Activated naive CD4-positive, alpha-beta T cell treated with anti-CD3 and anti-CD28 coated beads, Interleukin-2, amount 50 U/mL, for 24 hours (primary cell): ENCODE measurements at regions not wholly inside any gene's neighbourhood (a gene's known extent, or its start where the extent isn't known, plus 50 kb on each side); places are given as distances from the start of the nearest gene placed in this dataset.

Source experiments
- H3K27ac Mint-ChIP-seq: one replicate; pipeline ENCODE4 v1.8.0; 2021; ENCODE audit warnings: mild to moderate bottlenecking, mixed read lengths
- H3K27me3 Mint-ChIP-seq: one replicate; pipeline ENCODE4 v1.8.0; 2021; ENCODE audit warnings: mixed read lengths
- H3K36me3 Mint-ChIP-seq: one replicate; pipeline ENCODE4 v1.8.0; 2021; ENCODE audit warnings: mixed read lengths
- H3K4me1 Mint-ChIP-seq: one replicate; pipeline ENCODE4 v1.8.0; 2021; ENCODE audit warnings: mixed read lengths
- H3K4me3 Mint-ChIP-seq: one replicate; pipeline ENCODE4 v1.8.0; 2021; ENCODE audit warnings: mild to moderate bottlenecking, mixed read lengths
- H3K9me3 Mint-ChIP-seq: one replicate; pipeline ENCODE4 v1.8.0; 2021; ENCODE audit warnings: mixed read lengths

GRCh38 chr7:12741951-12742575 lies 54.6 kb downstream of the ARL4A start:
- Mint-ChIP-seq H3K36me3 (no peaks in the 10 kb centered on the region), H3K4me3 (no peak overlapping the region), H3K27ac (no peak overlapping the region), H3K4me1 (no peaks in the 10 kb centered on the region), H3K27me3 (no peaks in the 10 kb centered on the region), H3K9me3 (no peaks in the 10 kb centered on the region)

GRCh38 chr7:12746211-12746610 lies 58.8 kb downstream of the ARL4A start:
- Mint-ChIP-seq H3K4me3 (no peak overlapping the region), H3K4me1 (no peaks in the 10 kb centered on the region), H3K27me3 (no peaks in the 10 kb centered on the region), H3K36me3 (no peaks in the 10 kb centered on the region), H3K9me3 (no peaks in the 10 kb centered on the region), H3K27ac (no peak overlapping the region)

GRCh38 chr7:12747687-12748306 lies 60.4 kb downstream of the ARL4A start:
- H3K9me3 Mint-ChIP-seq = no peaks in the 10 kb centered on the region
- no peaks in the 10 kb centered on the region for H3K27me3 Mint-ChIP-seq

GRCh38 chr7:12749069-12749468 lies 61.6 kb downstream of the ARL4A start:
- Mint-ChIP-seq H3K4me3 (no peak overlapping the region), H3K9me3 (no peaks in the 10 kb centered on the region), H3K27ac (no peak overlapping the region), H3K27me3 (no peaks in the 10 kb centered on the region), H3K36me3 (no peaks in the 10 kb centered on the region), H3K4me1 (no peaks in the 10 kb centered on the region)

More at GRCh38 chr7:12747687-12748306, 60.4 kb downstream of the ARL4A start:
- H3K27ac Mint-ChIP-seq = no peak overlapping the region
- no peaks in the 10 kb centered on the region for H3K36me3 Mint-ChIP-seq
- no peaks in the 10 kb centered on the region for H3K4me1 Mint-ChIP-seq
- no peak overlapping the region for H3K4me3 Mint-ChIP-seq

GRCh38 chr7:12749746-12750145 lies 62.3 kb downstream of the ARL4A start:
- H3K27me3 Mint-ChIP-seq = no peaks in the 10 kb centered on the region
- H3K4me3 Mint-ChIP-seq = no peak overlapping the region
- no peaks in the 10 kb centered on the region for H3K36me3 Mint-ChIP-seq
- no peaks in the 10 kb centered on the region for H3K9me3 Mint-ChIP-seq
- no peak overlapping the region for H3K27ac Mint-ChIP-seq
- no peaks in the 10 kb centered on the region for H3K4me1 Mint-ChIP-seq

- H3K4me1 Mint-ChIP-seq = no peaks in the 10 kb centered on the region
- H3K27me3 Mint-ChIP-seq = no peaks in the 10 kb centered on the region
- H3K36me3 Mint-ChIP-seq = no peaks in the 10 kb centered on the region
- H3K9me3 Mint-ChIP-seq = no peaks in the 10 kb centered on the region
- no peak overlapping the region for H3K4me3 Mint-ChIP-seq
- no peak overlapping the region for H3K27ac Mint-ChIP-seq
These were observed 64.3 kb downstream of the ARL4A start for GRCh38 chr7:12751764-12752163.

- H3K27me3 Mint-ChIP-seq = no peaks in the 10 kb centered on the region
- H3K4me3 Mint-ChIP-seq = no peak overlapping the region
- no peaks in the 10 kb centered on the region for H3K4me1 Mint-ChIP-seq
- no peaks in the 10 kb centered on the region for H3K36me3 Mint-ChIP-seq
- no peaks in the 10 kb centered on the region for H3K9me3 Mint-ChIP-seq
- no peak overlapping the region for H3K27ac Mint-ChIP-seq
These were observed 66.7 kb downstream of the ARL4A start for GRCh38 chr7:12754179-12754578.

- H3K4me1 Mint-ChIP-seq = no peaks in the 10 kb centered on the region
- no peak overlapping the region for H3K4me3 Mint-ChIP-seq
- H3K27me3 Mint-ChIP-seq = no peaks in the 10 kb centered on the region
- peaks cover 8% of the 10 kb centered on the region for H3K9me3 Mint-ChIP-seq
- no peak overlapping the region for H3K27ac Mint-ChIP-seq
- H3K36me3 Mint-ChIP-seq = peaks cover 2% of the 10 kb centered on the region
These were observed 69.4 kb downstream of the ARL4A start for GRCh38 chr7:12756821-12757220.

- H3K27ac Mint-ChIP-seq = no peak overlapping the region
- no peaks in the 10 kb centered on the region for H3K27me3 Mint-ChIP-seq
- no peaks in the 10 kb centered on the region for H3K4me1 Mint-ChIP-seq
- peaks cover 2% of the 10 kb centered on the region for H3K36me3 Mint-ChIP-seq
- H3K9me3 Mint-ChIP-seq = peaks cover 8% of the 10 kb centered on the region
- no peak overlapping the region for H3K4me3 Mint-ChIP-seq
These were observed 70.0 kb downstream of the ARL4A start for GRCh38 chr7:12757443-12757842.

- H3K27me3 Mint-ChIP-seq = peaks cover 2% of the 10 kb centered on the region
- H3K4me1 Mint-ChIP-seq = no peaks in the 10 kb centered on the region
- H3K9me3 Mint-ChIP-seq = peaks cover 8% of the 10 kb centered on the region
- no peak overlapping the region for H3K27ac Mint-ChIP-seq
- H3K36me3 Mint-ChIP-seq = peaks cover 2% of the 10 kb centered on the region
- H3K4me3 Mint-ChIP-seq = no peak overlapping the region
These were observed 71.7 kb downstream of the ARL4A start for GRCh38 chr7:12759151-12759550.

- Mint-ChIP-seq H3K36me3 (peaks cover 2% of the 10 kb centered on the region), H3K4me3 (no peak overlapping the region), H3K27ac (no peak overlapping the region), H3K27me3 (peaks cover 2% of the 10 kb centered on the region), H3K9me3 (peaks cover 8% of the 10 kb centered on the region), H3K4me1 (no peaks in the 10 kb centered on the region)
These were observed 73.7 kb downstream of the ARL4A start for GRCh38 chr7:12761111-12761510.

GRCh38 chr7:12761691-12762090 lies 74.3 kb downstream of the ARL4A start:
- Mint-ChIP-seq H3K36me3 (peaks cover 2% of the 10 kb centered on the region), H3K9me3 (peaks cover 8% of the 10 kb centered on the region), H3K27me3 (peaks cover 2% of the 10 kb centered on the region), H3K27ac (no peak overlapping the region), H3K4me3 (no peak overlapping the region), H3K4me1 (no peaks in the 10 kb centered on the region)

- Mint-ChIP-seq H3K27me3 (peaks cover 5% of the 10 kb centered on the region), H3K27ac (no peak overlapping the region), H3K9me3 (peaks cover 8% of the 10 kb centered on the region), H3K4me1 (no peaks in the 10 kb centered on the region), H3K36me3 (peaks cover 2% of the 10 kb centered on the region), H3K4me3 (no peak overlapping the region)
These were observed 77.0 kb downstream of the ARL4A start for GRCh38 chr7:12764458-12764891.

GRCh38 chr7:12765431-12766100 lies 78.1 kb downstream of the ARL4A start:
- Mint-ChIP-seq H3K27ac (no peak overlapping the region), H3K27me3 (peaks cover 5% of the 10 kb centered on the region), H3K36me3 (peaks cover 2% of the 10 kb centered on the region), H3K4me1 (no peaks in the 10 kb centered on the region), H3K9me3 (peaks cover 3% of the 10 kb centered on the region), H3K4me3 (no peak overlapping the region)

GRCh38 chr7:12766416-12766815 lies 79.0 kb downstream of the ARL4A start:
- Mint-ChIP-seq H3K9me3 (no peaks in the 10 kb centered on the region), H3K36me3 (no peaks in the 10 kb centered on the region), H3K27ac (no peak overlapping the region), H3K4me1 (no peaks in the 10 kb centered on the region), H3K4me3 (no peak overlapping the region), H3K27me3 (peaks cover 5% of the 10 kb centered on the region)

- no peaks in the 10 kb centered on the region for H3K9me3 Mint-ChIP-seq
- H3K27ac Mint-ChIP-seq = no peak overlapping the region
- no peaks in the 10 kb centered on the region for H3K4me1 Mint-ChIP-seq
- H3K27me3 Mint-ChIP-seq = peaks cover 7% of the 10 kb centered on the region
- H3K4me3 Mint-ChIP-seq = no peak overlapping the region
- no peaks in the 10 kb centered on the region for H3K36me3 Mint-ChIP-seq
These were observed 81.5 kb downstream of the ARL4A start for GRCh38 chr7:12768948-12769347.
